ENCODE measurements at regions not wholly inside any gene's neighbourhood (a gene's known extent, or its start where the extent isn't known, plus 50 kb on each side); places are given as distances from the start of the nearest gene placed in this dataset.
"Not testable (repeated sequence)": the region's sequence is repeated elsewhere in the genome, so short reads cannot be mapped to it uniquely, and the experiment has no call there.

GRCh38 chr5:18745988-18746615 is 1111.8 kb downstream of the TAF11L14 start:
- DNase-seq: no peak

- DNase-seq: no peak
Observed at GRCh38 chr5:18749763-18750162, 1115.5 kb downstream of the TAF11L14 start.

DNA sequence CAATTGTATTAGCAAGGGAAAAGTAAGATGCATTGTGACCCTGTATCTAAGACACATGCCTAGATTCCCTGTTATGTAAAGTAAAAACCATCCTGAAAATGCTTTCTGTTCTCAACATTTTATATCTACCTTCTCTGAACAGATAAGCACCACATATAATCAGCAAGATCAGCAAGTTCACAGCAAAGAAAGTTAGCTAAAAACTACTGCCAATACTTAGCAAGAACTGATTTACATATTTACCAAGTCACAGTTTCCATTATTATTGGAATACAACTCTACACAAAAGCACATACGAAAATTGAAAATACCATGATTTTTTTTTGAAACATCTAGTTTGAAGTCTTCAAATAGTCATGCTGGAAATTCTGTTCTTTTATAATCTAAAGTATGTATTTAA is 1118.1 kb downstream of the TAF11L14 start:
- DNase-seq: no peak

DNA sequence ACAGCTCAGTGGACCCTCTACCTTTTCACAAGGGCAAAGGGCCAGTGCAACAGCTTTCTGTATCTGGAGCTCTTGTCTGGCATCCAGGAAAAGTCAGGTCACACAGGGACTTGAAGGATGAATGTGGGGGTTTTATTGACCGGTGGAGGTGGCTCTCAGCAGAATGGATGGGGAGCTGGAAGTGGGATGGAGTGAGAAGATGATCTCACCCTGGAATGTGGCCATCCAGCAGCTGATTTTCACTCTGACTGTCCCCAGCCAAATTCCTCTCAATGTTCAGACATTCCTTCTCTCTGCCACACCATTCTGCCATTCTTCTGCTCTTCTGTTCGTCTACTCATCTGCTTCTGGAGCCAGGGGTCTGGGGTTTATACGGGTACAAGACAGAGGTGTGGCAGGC is 1119.9 kb downstream of the TAF11L14 start:
- DNase-seq: no peak

- no peak for DNase-seq
Observed at GRCh38 chr5:18761801-18762200, 1127.5 kb downstream of the TAF11L14 start.

DNA sequence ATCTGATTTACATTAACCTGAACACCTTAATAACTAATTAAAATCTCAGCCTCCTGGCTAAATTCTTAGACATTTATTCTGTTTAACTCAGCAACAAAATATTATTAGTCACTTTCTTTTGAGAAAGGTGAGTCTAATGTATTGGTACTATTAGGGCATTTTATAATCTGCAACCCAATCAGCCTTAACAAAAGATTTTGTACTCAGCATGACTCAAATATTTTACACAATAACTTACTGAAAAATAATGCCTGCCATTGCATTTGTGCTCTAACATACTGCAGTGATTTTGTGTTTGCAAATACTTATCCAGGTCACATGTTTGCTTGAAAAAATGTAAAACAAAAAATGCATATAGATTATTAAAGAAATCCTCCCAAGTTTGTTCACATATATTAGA is 1129.9 kb downstream of the TAF11L14 start:
- DNase-seq: no peak

DNA sequence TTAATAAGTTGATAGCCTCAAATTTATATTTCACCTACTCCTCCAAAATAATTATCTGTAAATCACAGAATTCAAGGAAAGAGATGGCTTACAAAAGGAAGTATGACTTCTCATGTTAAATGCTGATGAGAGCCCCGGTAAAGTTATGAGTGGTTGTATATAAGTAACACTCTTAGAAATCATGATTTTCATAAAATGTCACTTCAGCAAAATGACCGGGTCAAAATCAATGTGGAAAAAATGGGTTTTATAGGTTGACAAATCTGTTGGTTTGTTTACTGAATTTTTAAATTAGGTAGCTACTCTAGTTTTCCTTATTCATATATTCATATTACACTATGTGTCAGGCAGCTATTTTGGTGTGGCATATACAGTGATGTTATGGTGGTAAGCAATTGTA is 1131.0 kb downstream of the TAF11L14 start:
- DNase-seq: no peak

DNA sequence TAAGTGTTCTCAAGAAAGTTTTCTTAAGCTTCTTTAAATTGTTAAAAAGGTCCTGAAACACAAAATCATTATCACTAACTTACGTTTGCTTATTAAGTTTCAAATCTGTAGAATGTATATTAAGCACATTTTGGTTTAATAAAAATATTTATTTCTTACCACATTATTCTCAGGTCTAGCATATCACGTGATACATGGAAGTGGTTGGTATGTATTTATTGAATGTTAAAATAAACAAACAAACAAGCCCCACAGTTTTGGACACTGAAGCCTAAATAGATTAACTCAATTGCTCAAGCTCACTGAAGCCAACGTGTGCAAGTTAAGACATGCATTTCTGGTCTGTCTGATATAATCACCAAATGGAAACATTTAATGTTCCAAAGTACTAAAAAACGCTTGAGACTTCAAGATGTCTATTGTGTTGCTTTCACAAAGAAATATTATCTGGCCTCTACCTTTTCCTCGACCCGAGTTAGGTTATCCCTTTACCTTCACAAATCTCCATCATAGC is 1136.9 kb downstream of the TAF11L14 start:
- DNase-seq: no peak

DNA sequence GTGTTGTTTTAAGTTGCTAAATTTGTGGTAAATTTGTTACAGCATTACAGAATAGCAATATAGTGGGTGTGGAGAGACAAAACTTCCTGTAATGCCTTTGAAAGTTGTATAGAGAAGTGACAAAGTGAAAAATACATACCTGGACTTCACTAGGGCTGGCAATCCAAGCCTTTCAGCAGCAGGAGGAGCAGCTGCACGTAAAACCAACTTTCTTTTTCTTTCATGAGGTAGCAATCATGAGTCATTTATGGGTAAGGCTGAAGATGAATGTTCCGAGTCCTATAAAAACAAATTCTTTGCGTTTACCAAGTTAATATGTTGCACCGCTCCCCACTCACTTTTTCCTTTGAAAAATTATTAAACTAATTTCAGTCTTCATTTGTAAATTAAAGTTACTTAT is 1138.2 kb downstream of the TAF11L14 start:
- no peak for DNase-seq

GRCh38 chr5:18778225-18778624 is 1144.0 kb downstream of the TAF11L14 start:
- DNase-seq: no peak

DNA sequence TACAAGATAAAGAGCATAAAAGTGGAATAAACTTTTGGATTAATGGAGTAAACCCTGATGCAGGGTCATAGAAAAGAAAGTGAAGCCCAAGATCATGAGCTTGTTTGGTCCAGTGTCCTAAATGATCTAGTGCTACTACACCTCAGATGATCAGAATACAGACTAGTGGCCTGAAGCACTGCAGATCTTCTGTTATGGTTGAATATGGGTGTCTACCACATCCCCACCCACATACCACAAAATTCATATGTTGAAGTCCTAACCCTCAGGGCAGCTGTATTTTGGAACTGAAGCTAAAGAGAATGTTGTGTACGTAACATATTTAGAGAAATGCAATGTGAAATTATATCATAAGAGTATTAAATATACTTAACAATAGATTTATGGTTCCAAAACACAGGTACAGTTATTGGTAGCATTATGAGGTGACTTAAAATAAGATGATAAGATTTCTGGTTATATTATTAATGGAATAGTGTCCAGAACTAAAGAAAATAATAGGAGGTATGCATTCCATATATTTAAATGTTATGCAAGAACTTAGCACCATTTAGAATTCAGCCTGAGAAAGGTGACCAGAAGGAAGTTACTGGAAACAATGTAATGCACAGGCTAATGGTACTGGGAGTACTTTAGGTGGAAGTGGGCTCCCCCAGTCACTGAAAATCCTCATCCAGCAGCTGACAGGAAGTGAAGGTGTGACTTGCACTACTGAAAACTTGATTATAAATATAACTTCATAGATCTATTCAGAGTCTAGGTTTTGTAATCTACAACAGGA is 1155.1 kb downstream of the TAF11L14 start:
- DNase-seq: no peak

- no peak for DNase-seq
Observed at GRCh38 chr5:18792145-18792544, 1157.9 kb downstream of the TAF11L14 start.

DNA sequence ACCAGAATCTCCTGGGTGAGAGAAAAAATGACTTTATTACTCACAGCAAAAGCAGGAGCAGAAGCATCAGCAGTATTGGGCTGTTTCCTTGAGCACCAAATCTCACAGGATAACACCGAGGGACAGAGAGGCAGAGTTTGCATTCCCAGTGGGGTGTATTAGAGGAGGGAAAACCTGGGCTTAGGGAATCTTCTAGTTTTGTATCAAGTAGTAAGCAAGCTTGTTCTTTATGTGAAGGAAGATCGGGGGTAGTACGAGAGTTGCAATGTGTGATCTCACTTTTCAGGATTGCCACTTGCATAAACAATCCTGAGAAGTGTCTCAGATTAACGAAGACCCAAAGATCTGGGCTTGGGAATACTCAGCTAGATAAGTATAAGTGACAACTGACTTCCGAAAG is 1163.0 kb downstream of the TAF11L14 start:
- DNase-seq: no peak

DNA sequence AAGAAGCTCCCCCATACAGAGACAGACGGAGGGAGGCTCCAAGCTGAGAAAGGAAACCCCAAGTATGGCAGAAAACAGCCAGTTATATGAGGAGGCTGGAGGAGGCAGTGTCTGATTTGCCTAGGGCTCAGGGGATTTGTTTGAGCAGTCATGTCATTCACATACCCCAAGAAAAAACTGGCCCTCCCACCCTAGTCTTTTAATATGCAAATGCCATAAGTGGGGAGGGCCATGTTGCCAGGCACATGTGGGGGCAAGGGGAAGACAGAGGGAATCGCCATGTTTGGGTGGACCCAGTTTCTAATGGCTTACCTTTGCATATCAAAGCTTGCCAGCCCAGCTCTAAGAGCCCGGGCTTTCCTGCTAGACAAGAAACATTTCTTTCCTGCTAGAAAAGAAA is 1163.8 kb downstream of the TAF11L14 start:
- DNase-seq: no peak

- DNase-seq: no peak
Observed at GRCh38 chr5:18799482-18800128, 1165.3 kb downstream of the TAF11L14 start.

DNA sequence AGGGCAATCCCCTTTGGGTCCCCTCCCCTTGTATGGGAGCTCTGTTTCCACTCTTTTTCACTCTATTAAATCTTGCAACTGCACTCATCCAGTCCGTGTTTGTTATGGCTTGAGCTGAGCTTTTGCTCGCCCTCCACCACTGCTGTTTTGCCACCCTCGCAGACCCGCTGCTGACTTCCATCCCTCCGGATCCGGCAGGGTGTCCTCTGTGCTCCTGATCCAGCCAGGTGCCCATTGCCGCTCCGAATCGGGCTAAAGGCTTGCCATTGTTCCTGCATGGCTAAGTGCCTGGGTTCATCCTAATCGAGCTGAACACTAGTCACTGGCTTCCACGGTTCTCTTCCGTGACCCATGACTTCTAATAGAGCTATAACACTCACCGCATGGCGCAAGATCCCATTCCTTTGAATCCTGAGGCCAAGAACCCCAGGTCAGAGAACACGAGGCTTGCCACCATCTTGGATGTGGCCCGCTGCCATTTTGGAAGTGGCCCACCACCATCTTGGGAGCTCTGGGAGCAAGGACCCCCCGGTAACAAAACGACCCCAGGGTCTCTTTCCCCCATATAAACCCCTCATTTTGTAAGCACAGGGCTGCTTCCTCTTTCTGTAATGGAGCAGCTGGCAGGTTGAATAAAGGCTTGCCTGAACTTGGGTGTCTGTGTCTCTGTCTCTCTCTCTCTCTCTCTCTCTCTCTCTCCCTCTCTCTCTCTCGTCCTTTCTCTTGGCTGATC is 1166.2 kb downstream of the TAF11L14 start:
- no peak for DNase-seq

GRCh38 chr5:18801413-18801812 is 1167.2 kb downstream of the TAF11L14 start:
- not testable (repeated sequence) for DNase-seq

- no peak for DNase-seq
Observed at GRCh38 chr5:18802336-18802735, 1168.1 kb downstream of the TAF11L14 start.

DNA sequence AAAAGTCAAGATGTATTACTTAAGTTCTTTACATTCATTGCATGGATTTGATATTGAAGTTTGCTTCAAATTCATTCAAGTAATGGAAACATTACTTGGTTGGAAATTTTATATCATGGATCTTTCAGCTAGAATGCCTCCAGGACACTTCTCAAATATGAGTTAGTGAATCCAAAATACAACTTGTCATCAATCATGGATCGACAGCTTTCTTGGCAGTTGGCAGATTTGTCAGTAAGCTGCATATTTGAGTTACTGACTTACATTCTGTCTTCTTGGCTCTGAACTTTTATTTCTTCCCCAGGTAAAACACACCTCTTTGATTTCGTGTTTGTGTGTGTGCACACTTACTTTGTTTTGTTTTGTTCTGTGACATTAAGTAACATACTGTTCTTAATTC is 1171.1 kb downstream of the TAF11L14 start:
- DNase-seq: no peak

- DNase-seq: no peak
Observed at GRCh38 chr5:18807256-18808149, 1173.2 kb downstream of the TAF11L14 start.

GRCh38 chr5:18811661-18812060 is 1176.3 kb downstream of the CDH18 start:
- DNase-seq: no peak

GRCh38 chr5:18828351-18828750 is 1159.6 kb downstream of the CDH18 start:
- DNase-seq: no peak

Data from activated CD4-positive, CD25-positive, alpha-beta regulatory T cell (primary cell).